Kidney (tissue), 13 donors: ENCODE measurements at regions not wholly inside any gene's neighbourhood (a gene's known extent, or its start where the extent isn't known, plus 50 kb on each side); places are given as distances from the start of the nearest gene placed in this dataset.

Source experiments
- DNase-seq, 5 donors: peaks; one replicate each; pipeline ENCODE4 v3.0.0-alpha.2; 2013 to 2020
- FAIRE-seq: peaks from 2 replicates; lab custom pipeline; 2012; peaks lifted over from hg19 to GRCh38; lab: Jason Lieb, UNC
- H3K27ac ChIP-seq, 2 donors: one replicate each; pipeline ENCODE4 v1.7.0; 2013; ENCODE audit warnings: low read depth in 2 of 2, low read length in 2 of 2, inconsistent platforms in 1 of 2
- H3K27me3 ChIP-seq: one replicate; pipeline ENCODE4 v1.7.1; 2013; ENCODE audit warnings: low read length, inconsistent platforms; ENCODE audit not compliant: control insufficient read depth, insufficient read depth
- H3K36me3 ChIP-seq, 3 donors: one replicate each; pipeline versions ENCODE4 v1.7.0 to v1.7.1; 2013; ENCODE audit warnings: low read length in 3 of 3, control low read depth in 1 of 3, inconsistent platforms in 1 of 3; ENCODE audit not compliant: insufficient read depth in 3 of 3, control insufficient read depth in 2 of 3
- H3K4me1 ChIP-seq, 3 donors: one replicate each; pipeline versions ENCODE4 v1.7.0 to v1.7.1; 2013; ENCODE audit warnings: low read length in 3 of 3, inconsistent platforms in 1 of 3, low read depth in 1 of 3; ENCODE audit not compliant: control insufficient read depth in 2 of 3, insufficient read depth in 2 of 3
- H3K4me3 ChIP-seq, 3 donors: one replicate each; pipeline versions ENCODE4 v1.7.0 to v1.8.1; 2013; ENCODE audit warnings: low read length in 3 of 3, control low read depth in 1 of 3, inconsistent platforms in 1 of 3
- H3K9ac ChIP-seq, 3 donors: one replicate each; pipeline versions ENCODE4 v1.7.0 to v1.7.1; 2013; ENCODE audit warnings: low read length in 3 of 3, control low read depth in 1 of 3, inconsistent platforms in 1 of 3
- H3K9me3 ChIP-seq, 3 donors: one replicate each; pipeline versions ENCODE4 v1.7.0 to v1.7.1; 2013; ENCODE audit warnings: low read length in 3 of 3, control low read depth in 1 of 3, inconsistent platforms in 1 of 3; ENCODE audit not compliant: control insufficient read depth in 2 of 3, insufficient read depth in 1 of 3
- intact Hi-C: fragments of 100-400 bp; cut with DNase I; formaldehyde crosslinking; loops from one replicate; pipeline ENCODE4 v1.11.1; 2022
- TF ChIP-seq, protein P1 (sequence below): IDR thresholded peaks from 3 replicates; pipeline ENCODE4 v1.5.1; 2012; ENCODE audit warnings: mild to moderate bottlenecking, moderate library complexity, borderline replicate concordance; ENCODE audit not compliant: insufficient read depth; ENCODE audit errors: extremely low read depth
- donor health status: control.
- donor health status: control.
- donor health status: control.
- donor health status: control.
- donor health status: control.
- donor health status: DM: yes; HTN: yes; CAD: no.
- donor health status: Normal renal cell carcinoma (clear cell type).

DNA sequence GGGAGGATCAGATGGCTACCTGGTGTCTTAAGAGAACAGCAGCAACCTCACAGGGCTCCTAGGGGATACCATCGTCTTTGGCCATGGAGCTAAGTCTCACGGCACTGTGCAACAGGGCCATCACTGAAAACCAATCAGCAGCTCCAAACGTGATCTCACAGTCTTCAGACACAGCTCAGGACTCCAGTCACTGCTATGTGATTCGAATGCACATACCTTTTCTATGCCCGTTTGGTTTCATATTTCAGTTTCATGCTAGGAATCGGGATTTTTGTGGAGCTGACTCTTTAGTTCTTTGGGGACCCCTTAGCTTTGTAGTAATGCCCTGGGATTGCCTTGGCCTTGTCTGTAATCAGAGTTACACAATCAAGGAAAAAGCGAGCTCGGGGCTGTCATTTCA, 162.8 kb upstream of the CDH11 start:
- DNase-seq, result no peak
- no peak overlapping the region for H3K4me3 ChIP-seq
- H3K9me3 ChIP-seq, result no peaks in the 10 kb centered on the region
- no peaks in the 10 kb centered on the region for H3K36me3 ChIP-seq
- no peaks in the 10 kb centered on the region for H3K4me1 ChIP-seq
- H3K9ac ChIP-seq, result no peak overlapping the region
- no peak overlapping the region for H3K27ac ChIP-seq
- TF ChIP-seq, protein P1, sequence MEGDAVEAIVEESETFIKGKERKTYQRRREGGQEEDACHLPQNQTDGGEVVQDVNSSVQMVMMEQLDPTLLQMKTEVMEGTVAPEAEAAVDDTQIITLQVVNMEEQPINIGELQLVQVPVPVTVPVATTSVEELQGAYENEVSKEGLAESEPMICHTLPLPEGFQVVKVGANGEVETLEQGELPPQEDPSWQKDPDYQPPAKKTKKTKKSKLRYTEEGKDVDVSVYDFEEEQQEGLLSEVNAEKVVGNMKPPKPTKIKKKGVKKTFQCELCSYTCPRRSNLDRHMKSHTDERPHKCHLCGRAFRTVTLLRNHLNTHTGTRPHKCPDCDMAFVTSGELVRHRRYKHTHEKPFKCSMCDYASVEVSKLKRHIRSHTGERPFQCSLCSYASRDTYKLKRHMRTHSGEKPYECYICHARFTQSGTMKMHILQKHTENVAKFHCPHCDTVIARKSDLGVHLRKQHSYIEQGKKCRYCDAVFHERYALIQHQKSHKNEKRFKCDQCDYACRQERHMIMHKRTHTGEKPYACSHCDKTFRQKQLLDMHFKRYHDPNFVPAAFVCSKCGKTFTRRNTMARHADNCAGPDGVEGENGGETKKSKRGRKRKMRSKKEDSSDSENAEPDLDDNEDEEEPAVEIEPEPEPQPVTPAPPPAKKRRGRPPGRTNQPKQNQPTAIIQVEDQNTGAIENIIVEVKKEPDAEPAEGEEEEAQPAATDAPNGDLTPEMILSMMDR, result no peak
- FAIRE-seq, result no peak
- intact Hi-C loops, result no loop called here
- no peaks in the 10 kb centered on the region for H3K27me3 ChIP-seq

DNA sequence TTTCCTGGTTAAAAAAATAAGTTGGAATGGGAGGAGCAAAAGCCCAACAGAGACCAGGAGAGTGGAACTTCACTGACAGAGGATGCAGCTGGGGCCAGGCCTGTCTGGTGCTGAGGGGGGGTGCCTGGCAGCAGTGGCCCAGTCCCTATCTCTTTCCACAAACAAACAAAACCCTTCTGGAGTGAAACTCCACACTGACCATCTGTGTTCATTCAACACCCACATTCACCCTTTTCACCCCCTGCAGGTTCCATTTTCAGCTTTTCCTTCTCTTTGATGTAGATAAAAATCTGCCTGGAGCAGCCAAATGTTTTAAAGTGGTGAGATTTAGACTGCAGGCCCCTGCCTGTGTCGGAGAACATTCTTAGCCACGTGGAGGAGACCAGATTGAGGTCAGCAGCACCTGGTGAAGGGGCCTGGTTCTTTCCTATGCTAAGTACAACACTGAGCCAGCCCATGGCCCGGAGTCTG, 161.4 kb upstream of the CDH11 start:
- Histone ChIP-seq H3K4me1 (no peaks in the 10 kb centered on the region), H3K9ac (no peak overlapping the region), H3K36me3 (no peaks in the 10 kb centered on the region), H3K9me3 (no peaks in the 10 kb centered on the region), H3K27ac (no peak overlapping the region), H3K4me3 (no peak overlapping the region), H3K27me3 (no peaks in the 10 kb centered on the region)
- no peak for FAIRE-seq
- DNase-seq, result peak in 4 of 5 donors; percentile 70 to 85 (median 72)
- TF ChIP-seq, protein P1, result no peak
- intact Hi-C loops, result no loop called here

DNA sequence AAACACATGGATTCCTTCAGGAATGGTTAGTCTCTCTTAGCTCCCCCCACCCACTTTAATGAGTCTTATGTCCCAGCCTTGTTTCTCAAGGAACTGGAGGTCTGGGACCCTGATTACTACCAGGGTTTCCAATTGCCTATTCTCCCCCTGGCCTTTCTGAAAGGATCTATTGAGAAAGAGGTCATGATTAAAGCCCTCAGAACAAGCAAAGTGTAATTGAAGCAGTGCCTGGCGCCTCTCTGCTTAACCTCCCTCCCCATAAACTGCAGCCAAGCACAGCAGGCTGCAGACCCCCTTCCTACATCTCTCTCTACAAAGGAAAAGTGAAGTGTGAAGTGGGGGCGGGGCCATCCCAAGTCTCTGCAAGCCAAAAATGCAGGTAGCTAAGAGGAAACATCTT, 159.7 kb upstream of the CDH11 start:
- FAIRE-seq (no peak), DNase-seq (peak in 4 of 5 donors; percentile 71 to 85 (median 78))
- no peaks in the 10 kb centered on the region for H3K4me1 ChIP-seq
- intact Hi-C loops, result no loop called here
- no peak overlapping the region for H3K27ac ChIP-seq
- no peak overlapping the region for H3K4me3 ChIP-seq
- H3K9me3 ChIP-seq, result no peaks in the 10 kb centered on the region
- H3K27me3 ChIP-seq, result no peaks in the 10 kb centered on the region
- no peaks in the 10 kb centered on the region for H3K36me3 ChIP-seq
- TF ChIP-seq, protein P1, result no peak
- no peak overlapping the region for H3K9ac ChIP-seq
